GM12878 (cell line): ENCODE measurements at regions not wholly inside any gene's neighbourhood (a gene's known extent, or its start where the extent isn't known, plus 50 kb on each side); places are given as distances from the start of the nearest gene placed in this dataset.

Experiments used
- ATAC-seq: fragments of 200-7000 bp; cut with Tn5 transposase; 3 replicates; pipeline ENCODE4 v1.9.1; 2020; ENCODE audit warnings: mild to moderate bottlenecking, moderate library complexity
- BruUV-seq: library from RNA; stranded (reverse); fragments of 400-500 nt; replicated peaks from 2 replicates; lab custom pipeline; 2021; lab: Mats Ljungman, UMichigan
- CTCF ChIA-PET: fragments of 300-600 bp; sonication (Branson Sonifier 250); formaldehyde crosslinking; extraction: SDS; loops from one replicate; lab custom pipeline; 2021; ENCODE audit warnings: inconsistent platforms; lab: Yijun Ruan, JAX
- POLR2A ChIA-PET: fragments of 350-600 bp; formaldehyde crosslinking; extraction: SDS; loops from one replicate; lab custom pipeline; 2021; ENCODE audit warnings: inconsistent platforms; lab: Charles Lee
- RAD21 ChIA-PET: fragments of 300-600 bp; sonication (Branson Sonifier 250); formaldehyde crosslinking; loops from one replicate; lab custom pipeline; 2023; ENCODE audit warnings: antibody characterized with exemption; ENCODE audit not compliant: unreplicated experiment; lab: Charles Lee
- SMC1A ChIA-PET: fragments of 300-600 bp; sonication (Branson Sonifier 250); formaldehyde crosslinking; loops from one replicate; lab custom pipeline; 2023; ENCODE audit not compliant: unreplicated experiment, uncharacterized antibody; lab: Charles Lee
- DNase-seq: peaks from one replicate; pipeline ENCODE4 v3.0.0-alpha.2; 2011; ENCODE audit warnings: low read depth, low spot score
- FAIRE-seq: peaks from 3 replicates; lab custom pipeline; 2011; peaks lifted over from hg19 to GRCh38; lab: Jason Lieb, UNC
- H2AFZ ChIP-seq: 2 replicates; pipeline ENCODE4 v1.6.0; 2011; ENCODE audit warnings: low read depth, low read length, control low read depth; ENCODE audit not compliant: control insufficient read depth
- H3K27ac ChIP-seq: 2 replicates; pipeline ENCODE4 v1.5.1; 2011; ENCODE audit warnings: control low read depth; ENCODE audit not compliant: control insufficient read depth, insufficient read depth
- H3K27me3 ChIP-seq, 2 experiments: replicated peaks in 1 of 2; 2 replicates each; pipeline versions ENCODE4 v1.6.0 to v1.6.1; 2011; ENCODE audit warnings: low read length in 1 of 2; ENCODE audit not compliant: control insufficient read depth in 2 of 2, insufficient read depth in 2 of 2
- H3K36me3 ChIP-seq, 2 experiments: 2 replicates each; pipeline ENCODE4 v1.5.1; 2011; ENCODE audit warnings: low read length in 1 of 2; ENCODE audit not compliant: control insufficient read depth in 2 of 2, insufficient read depth in 2 of 2
- H3K4me1 ChIP-seq: 2 replicates; pipeline ENCODE4 v1.6.1; 2011; ENCODE audit warnings: mild to moderate bottlenecking, low read length, moderate library complexity, mixed read lengths; ENCODE audit not compliant: control insufficient read depth, insufficient read depth
- H3K4me2 ChIP-seq: 2 replicates; pipeline ENCODE4 v1.6.0; 2011; ENCODE audit warnings: control low read depth; ENCODE audit not compliant: control insufficient read depth, insufficient read depth
- H3K4me3 ChIP-seq: fragments of 200-600 bp; sonication (generic); 2 replicates; pipeline ENCODE4 v1.5.1; 2016
- H3K79me2 ChIP-seq: 2 replicates; pipeline ENCODE4 v1.6.0; 2011; ENCODE audit warnings: low read length; ENCODE audit not compliant: control insufficient read depth, insufficient read depth
- H3K9ac ChIP-seq: 2 replicates; pipeline ENCODE4 v1.8.0; 2011; ENCODE audit warnings: low read length, control low read depth, mixed read lengths; ENCODE audit not compliant: control insufficient read depth, insufficient read depth
- H3K9me3 ChIP-seq: replicated peaks from 3 replicates; pipeline ENCODE4 v1.5.1; 2011; ENCODE audit warnings: mild to moderate bottlenecking, low read length; ENCODE audit not compliant: control insufficient read depth, insufficient read depth
- H4K20me1 ChIP-seq: 2 replicates; pipeline ENCODE4 v1.6.0; 2011; ENCODE audit not compliant: control insufficient read depth, insufficient read depth
- ATF2 ChIP-seq: IDR thresholded peaks from 2 replicates; pipeline ENCODE4 v1.6.1; 2012; ENCODE audit warnings: low read length, inconsistent platforms
- KDM1A ChIP-seq: fragments of 200-600 bp; sonication (generic); IDR thresholded peaks from 2 replicates; pipeline ENCODE4 v1.6.1; 2016; ENCODE audit warnings: borderline replicate concordance
- MXI1 ChIP-seq: fragments of 150-350 bp; IDR thresholded peaks from 2 replicates; pipeline ENCODE4 v1.6.1; 2011; ENCODE audit warnings: low read depth, mild to moderate bottlenecking, inconsistent platforms, low read length, improper control_type of control experiment
- SMAD5 ChIP-seq: IDR thresholded peaks from 2 replicates; pipeline ENCODE4 v1.6.1; 2016; ENCODE audit warnings: antibody characterized with exemption, low read depth
- STAT1 ChIP-seq: fragments of 450-650 bp; conservative IDR thresholded peaks from 2 replicates; pipeline ENCODE4 v1.6.1; 2014; ENCODE audit warnings: antibody characterized with exemption, mild to moderate bottlenecking
- USF2 ChIP-seq: IDR thresholded peaks from 2 replicates; pipeline ENCODE4 v1.6.1; 2011; ENCODE audit warnings: low read depth, low read length, improper control_type of control experiment, borderline replicate concordance
- WRNIP1 ChIP-seq: IDR thresholded peaks from 2 replicates; pipeline ENCODE4 v1.6.1; 2011; ENCODE audit warnings: low read depth, low read length, improper control_type of control experiment, borderline replicate concordance
- ZNF592 ChIP-seq: fragments of 450-650 bp; IDR thresholded peaks from 2 replicates; pipeline ENCODE4 v1.6.1; 2017; ENCODE audit warnings: mild to moderate bottlenecking, moderate library complexity
- WGBS: methylation state at CpG from one replicate; pipeline ENCODE4 v1.1.6; 2016; ENCODE audit warnings: low lambda C conversion rate; ENCODE audit not compliant: insufficient replicate concordance, insufficient coverage; ENCODE audit errors: missing lambda C conversion rate; 5-methylcytosine and 5-hydroxymethylcytosine counted together
- in situ Hi-C: fragments of 300-500 bp; cut with MboI; formaldehyde crosslinking; loops from 9 replicates; pipeline ENCODE4 v1.14.3; 2018; ENCODE audit warnings: mixed read lengths
- intact Hi-C: fragments of 100-400 bp; cut with micrococcal nuclease; formaldehyde crosslinking; loops from one replicate; pipeline ENCODE4 v1.14.2; 2022; ENCODE audit not compliant: unreplicated experiment

- intact Hi-C loops (no loop called here), in situ Hi-C loops (no loop called here)
- ChIA-PET CTCF (interaction anchor here (0.6 kb wide), 1 partner anchor 95 kb away, joined by 3 read pairs; no protein-coding TSS in a partner anchor), POLR2A (no interaction called here), RAD21 (no interaction called here), SMC1A (interaction anchor here (1.3 kb wide), 1 partner anchor 40 kb away, joined by 3 read pairs; no protein-coding TSS in a partner anchor)
- no peak overlapping the region for H3K27ac ChIP-seq
- no TSS peak for BruUV-seq
- H2AFZ ChIP-seq, result no peak overlapping the region
- H3K4me2 ChIP-seq, result no peak overlapping the region
- H3K79me2 ChIP-seq, result no peaks in the 10 kb centered on the region
- no peaks in the 10 kb centered on the region for H3K36me3 ChIP-seq
- H4K20me1 ChIP-seq, result no peaks in the 10 kb centered on the region
- 19% methylated on average over 2 of the region's 2 CpGs for WGBS
- no peak for TF ChIP-seq ZNF592
- no peak for TF ChIP-seq KDM1A
- no peak for TF ChIP-seq MXI1
- no peak for TF ChIP-seq USF2
- TF ChIP-seq WRNIP1, result no peak
- no peak for TF ChIP-seq ATF2
- no peak for TF ChIP-seq SMAD5
- TF ChIP-seq STAT1, result no peak
- no peak overlapping the region for H3K4me3 ChIP-seq
- no peak overlapping the region for H3K9ac ChIP-seq
- no peaks in the 10 kb centered on the region for H3K4me1 ChIP-seq
- no peaks in the 10 kb centered on the region for H3K9me3 ChIP-seq
- ATAC-seq (no peak), DNase-seq (no peak), FAIRE-seq (no peak)
- no peaks in the 10 kb centered on the region for H3K27me3 ChIP-seq
Observed at GRCh38 chr16:51932317-51932716, 614.6 kb downstream of the TOX3 start.
